ENCODE measurements at regions not wholly inside any gene's neighbourhood (a gene's known extent, or its start where the extent isn't known, plus 50 kb on each side); places are given as distances from the start of the nearest gene placed in this dataset.

- TF ChIP-seq, protein P1, sequence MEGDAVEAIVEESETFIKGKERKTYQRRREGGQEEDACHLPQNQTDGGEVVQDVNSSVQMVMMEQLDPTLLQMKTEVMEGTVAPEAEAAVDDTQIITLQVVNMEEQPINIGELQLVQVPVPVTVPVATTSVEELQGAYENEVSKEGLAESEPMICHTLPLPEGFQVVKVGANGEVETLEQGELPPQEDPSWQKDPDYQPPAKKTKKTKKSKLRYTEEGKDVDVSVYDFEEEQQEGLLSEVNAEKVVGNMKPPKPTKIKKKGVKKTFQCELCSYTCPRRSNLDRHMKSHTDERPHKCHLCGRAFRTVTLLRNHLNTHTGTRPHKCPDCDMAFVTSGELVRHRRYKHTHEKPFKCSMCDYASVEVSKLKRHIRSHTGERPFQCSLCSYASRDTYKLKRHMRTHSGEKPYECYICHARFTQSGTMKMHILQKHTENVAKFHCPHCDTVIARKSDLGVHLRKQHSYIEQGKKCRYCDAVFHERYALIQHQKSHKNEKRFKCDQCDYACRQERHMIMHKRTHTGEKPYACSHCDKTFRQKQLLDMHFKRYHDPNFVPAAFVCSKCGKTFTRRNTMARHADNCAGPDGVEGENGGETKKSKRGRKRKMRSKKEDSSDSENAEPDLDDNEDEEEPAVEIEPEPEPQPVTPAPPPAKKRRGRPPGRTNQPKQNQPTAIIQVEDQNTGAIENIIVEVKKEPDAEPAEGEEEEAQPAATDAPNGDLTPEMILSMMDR (tag by site-specific recombination; IDR thresholded peaks at IDR 0.05): no peak
- TF ChIP-seq ZNF138 (tag by site-specific recombination; IDR thresholded peaks at IDR 0.05; ENCODE audit: borderline replicate concordance) (no peak), ZNF560 (tag by site-specific recombination; IDR thresholded peaks at IDR 0.05; ENCODE audit: borderline replicate concordance) (no peak), ZIC2 (tag by site-specific recombination; IDR thresholded peaks at IDR 0.05) (no peak)
- TF ChIP-seq, protein P2, sequence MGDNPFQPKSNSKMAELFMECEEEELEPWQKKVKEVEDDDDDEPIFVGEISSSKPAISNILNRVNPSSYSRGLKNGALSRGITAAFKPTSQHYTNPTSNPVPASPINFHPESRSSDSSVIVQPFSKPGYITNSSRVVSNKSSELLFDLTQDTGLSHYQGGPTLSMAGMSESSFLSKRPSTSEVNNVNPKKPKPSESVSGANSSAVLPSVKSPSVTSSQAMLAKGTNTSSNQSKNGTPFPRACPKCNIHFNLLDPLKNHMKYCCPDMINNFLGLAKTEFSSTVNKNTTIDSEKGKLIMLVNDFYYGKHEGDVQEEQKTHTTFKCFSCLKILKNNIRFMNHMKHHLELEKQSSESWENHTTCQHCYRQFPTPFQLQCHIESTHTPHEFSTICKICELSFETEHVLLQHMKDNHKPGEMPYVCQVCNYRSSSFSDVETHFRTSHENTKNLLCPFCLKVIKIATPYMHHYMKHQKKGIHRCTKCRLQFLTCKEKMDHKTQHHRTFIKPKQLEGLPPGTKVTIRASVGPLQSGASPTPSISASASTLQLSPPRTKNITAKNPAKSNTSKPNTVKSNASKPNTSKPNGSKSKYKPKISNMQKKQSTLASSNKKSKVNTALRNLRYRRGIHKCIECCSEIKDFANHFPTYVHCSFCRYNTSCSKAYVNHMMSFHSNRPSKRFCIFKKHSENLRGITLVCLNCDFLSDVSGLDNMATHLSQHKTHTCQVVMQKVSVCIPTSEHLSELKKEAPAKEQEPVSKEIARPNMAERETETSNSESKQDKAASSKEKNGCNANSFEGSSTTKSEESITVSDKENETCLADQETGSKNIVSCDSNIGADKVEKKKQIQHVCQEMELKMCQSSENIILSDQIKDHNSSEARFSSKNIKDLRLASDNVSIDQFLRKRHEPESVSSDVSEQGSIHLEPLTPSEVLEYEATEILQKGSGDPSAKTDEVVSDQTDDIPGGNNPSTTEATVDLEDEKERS (tag by site-specific recombination; IDR thresholded peaks at IDR 0.05): no peak
- TF ChIP-seq, protein P3, sequence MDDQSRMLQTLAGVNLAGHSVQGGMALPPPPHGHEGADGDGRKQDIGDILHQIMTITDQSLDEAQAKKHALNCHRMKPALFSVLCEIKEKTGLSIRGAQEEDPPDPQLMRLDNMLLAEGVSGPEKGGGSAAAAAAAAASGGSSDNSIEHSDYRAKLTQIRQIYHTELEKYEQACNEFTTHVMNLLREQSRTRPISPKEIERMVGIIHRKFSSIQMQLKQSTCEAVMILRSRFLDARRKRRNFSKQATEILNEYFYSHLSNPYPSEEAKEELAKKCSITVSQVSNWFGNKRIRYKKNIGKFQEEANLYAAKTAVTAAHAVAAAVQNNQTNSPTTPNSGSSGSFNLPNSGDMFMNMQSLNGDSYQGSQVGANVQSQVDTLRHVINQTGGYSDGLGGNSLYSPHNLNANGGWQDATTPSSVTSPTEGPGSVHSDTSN (CRISPR knock-in tag; IDR thresholded peaks at IDR 0.05): no peak
These were observed 171.2 kb downstream of the MSN start for GRCh38 chrX:65838674-65839073.
